LNCAP (cell line): ENCODE measurements at regions not wholly inside any gene's neighbourhood (a gene's known extent, or its start where the extent isn't known, plus 50 kb on each side); places are given as distances from the start of the nearest gene placed in this dataset.

ENCODE experiments used
- CTCF ChIP-seq: fragments of 450-650 bp; IDR thresholded peaks from 2 replicates; pipeline ENCODE4 v1.5.1; 2017; ENCODE audit warnings: mild to moderate bottlenecking

- no peak for TF ChIP-seq CTCF
Measured at GRCh38 chr11:95641495-95641894, 148.1 kb downstream of the FAM76B start.

- TF ChIP-seq CTCF = no peak
Measured at GRCh38 chr11:95638501-95638900, 151.1 kb downstream of the FAM76B start.

GRCh38 chr11:95625164-95625900 lies 164.2 kb downstream of the FAM76B start:
- TF ChIP-seq CTCF = no peak

GRCh38 chr11:95616256-95616804 lies 173.3 kb downstream of the FAM76B start:
- TF ChIP-seq CTCF = no peak

- no peak for TF ChIP-seq CTCF
Measured at GRCh38 chr11:95611827-95612226, 177.8 kb downstream of the FAM76B start.

GRCh38 chr11:95608093-95608492 lies 181.5 kb downstream of the FAM76B start:
- TF ChIP-seq CTCF = no peak

GRCh38 chr11:95606824-95607223 lies 182.8 kb downstream of the FAM76B start:
- no peak for TF ChIP-seq CTCF
